RWPE2 (cell line): ENCODE measurements at regions not wholly inside any gene's neighbourhood (a gene's known extent, or its start where the extent isn't known, plus 50 kb on each side); places are given as distances from the start of the nearest gene placed in this dataset.
"Not testable (repeated sequence)": the region's sequence is repeated elsewhere in the genome, so short reads cannot be mapped to it uniquely, and the experiment has no call there.

Source experiments
- ATAC-seq: fragments of 200-7000 bp; cut with Tn5 transposase; 3 replicates; pipeline ENCODE4 v1.9.1; 2021; ENCODE audit warnings: low read depth
- DNase-seq: peaks from one replicate; pipeline ENCODE4 v3.0.0-alpha.2; 2020; ENCODE audit warnings: low spot score
- H3K27ac ChIP-seq: fragments of 450-650 bp; 2 replicates; pipeline ENCODE4 v1.5.1; 2017; ENCODE audit warnings: mild to moderate bottlenecking; ENCODE audit not compliant: poor library complexity, severe bottlenecking
- H3K27me3 ChIP-seq: fragments of 250-450 bp; sonication (Bioruptor Pico); 2 replicates; pipeline ENCODE4 v1.5.1; 2021; ENCODE audit warnings: mild to moderate bottlenecking, moderate library complexity; ENCODE audit not compliant: insufficient read depth, poor library complexity, severe bottlenecking
- H3K36me3 ChIP-seq: fragments of 250-450 bp; sonication (Bioruptor Pico); 2 replicates; pipeline ENCODE4 v1.5.1; 2020; ENCODE audit warnings: low read depth, mild to moderate bottlenecking, moderate library complexity
- H3K4me1 ChIP-seq: fragments of 250-450 bp; sonication (Bioruptor Pico); 2 replicates; pipeline ENCODE4 v1.5.1; 2021; ENCODE audit warnings: mild to moderate bottlenecking, moderate library complexity; ENCODE audit not compliant: insufficient read depth, poor library complexity, severe bottlenecking
- H3K4me3 ChIP-seq: fragments of 250-450 bp; sonication (Bioruptor Pico); 2 replicates; pipeline ENCODE4 v1.5.1; 2021; ENCODE audit warnings: mild to moderate bottlenecking, moderate library complexity; ENCODE audit not compliant: severe bottlenecking
- H3K9me3 ChIP-seq: fragments of 250-450 bp; sonication (Bioruptor Pico); 2 replicates; pipeline ENCODE4 v1.5.1; 2021; ENCODE audit warnings: mild to moderate bottlenecking, moderate library complexity; ENCODE audit not compliant: severe bottlenecking
- CTCF ChIP-seq: fragments of 450-650 bp; IDR thresholded peaks from one replicate; pipeline ENCODE4 v1.5.1; 2017; ENCODE audit warnings: mild to moderate bottlenecking, moderate library complexity; ENCODE audit not compliant: poor library complexity, severe bottlenecking

GRCh38 chr13:44668688-44669087 lies 92.6 kb upstream of the TSC22D1 start:
- Histone ChIP-seq H3K27me3 (no peaks in the 10 kb centered on the region), H3K4me3 (no peak overlapping the region), H3K4me1 (peaks cover 3% of the 10 kb centered on the region), H3K36me3 (no peaks in the 10 kb centered on the region), H3K9me3 (no peaks in the 10 kb centered on the region), H3K27ac (no peak overlapping the region)
- DNase-seq = no peak
- ATAC-seq = no peak
- TF ChIP-seq CTCF = no peak

- no peak overlapping the region for H3K27ac ChIP-seq
Measured at GRCh38 chr13:44667943-44668342, 91.8 kb upstream of the TSC22D1 start.

GRCh38 chr13:44666538-44666937 lies 90.4 kb upstream of the TSC22D1 start:
- H3K36me3 ChIP-seq, DNase-seq, H3K9me3 ChIP-seq, H3K27me3 ChIP-seq, H3K27ac ChIP-seq, H3K4me3 ChIP-seq, H3K4me1 ChIP-seq: not testable (repeated sequence)
- ATAC-seq = peak; percentile 55; the same call in 2 of the 3 replicates

More at GRCh38 chr13:44667943-44668342, 91.8 kb upstream of the TSC22D1 start:
- H3K4me1 ChIP-seq = peaks cover 3% of the 10 kb centered on the region
- H3K36me3 ChIP-seq = no peaks in the 10 kb centered on the region
- TF ChIP-seq CTCF = no peak
- H3K27me3 ChIP-seq = no peaks in the 10 kb centered on the region
- ATAC-seq = no peak
- no peak for DNase-seq
- H3K9me3 ChIP-seq = no peaks in the 10 kb centered on the region
- H3K4me3 ChIP-seq = no peak overlapping the region

GRCh38 chr13:44664308-44664707 lies 88.2 kb upstream of the TSC22D1 start:
- ATAC-seq (no peak), DNase-seq (no peak)
- no peaks in the 10 kb centered on the region for H3K9me3 ChIP-seq
- H3K4me3 ChIP-seq = no peak overlapping the region
- TF ChIP-seq CTCF = no peak
- H3K27ac ChIP-seq = no peak overlapping the region
- H3K4me1 ChIP-seq = peaks cover 3% of the 10 kb centered on the region
- H3K27me3 ChIP-seq = no peaks in the 10 kb centered on the region
- no peaks in the 10 kb centered on the region for H3K36me3 ChIP-seq

GRCh38 chr13:44662515-44662914 lies 86.4 kb upstream of the TSC22D1 start:
- Histone ChIP-seq H3K27me3 (no peaks in the 10 kb centered on the region), H3K4me1 (no peaks in the 10 kb centered on the region), H3K9me3 (no peaks in the 10 kb centered on the region), H3K36me3 (no peaks in the 10 kb centered on the region), H3K4me3 (no peak overlapping the region), H3K27ac (no peak overlapping the region)
- ATAC-seq (no peak), DNase-seq (no peak)
- TF ChIP-seq CTCF = no peak
